ENCODE measurements at regions not wholly inside any gene's neighbourhood (a gene's known extent, or its start where the extent isn't known, plus 50 kb on each side); places are given as distances from the start of the nearest gene placed in this dataset.

DNA sequence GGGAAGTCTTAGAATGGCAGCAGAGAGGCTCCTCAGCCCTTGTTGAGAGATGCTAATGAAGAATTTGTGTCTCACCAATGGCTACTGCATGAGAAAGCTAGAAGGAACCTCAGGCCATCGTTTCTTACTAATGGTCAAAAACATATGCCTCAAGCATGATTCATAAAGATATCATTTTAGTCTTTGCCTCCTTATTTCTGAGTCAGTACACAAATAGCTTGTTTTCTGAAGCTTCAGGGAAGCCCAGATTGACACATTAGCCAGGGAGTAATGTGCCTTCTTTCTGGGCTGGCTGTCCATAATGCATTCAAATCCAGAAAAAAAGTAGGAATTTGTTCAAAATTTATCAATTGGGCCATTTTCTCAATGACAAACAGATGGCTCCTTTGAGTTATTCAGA is 169.4 kb upstream of the ZBED5 start:
- Histone ChIP-seq H3K79me1 (ENCODE audit: low read depth, low read length) (no peaks in the 10 kb centered on the region), H2BK120ac (replicated peaks; ENCODE audit: low read depth, low read length) (no peak overlapping the region), H3K27ac (ENCODE audit: low read depth, low read length) (no peak overlapping the region), H3K18ac (ENCODE audit: extremely low read depth, low read length) (no peak overlapping the region), H3K9ac (replicated peaks in 1 of 4; ENCODE audit: extremely low read depth in 1 of 4, low read depth in 3 of 4, low read length in 3 of 4) (no peak overlapping the region), H3K9me3 (ENCODE audit: insufficient read depth in 2 of 2, low read depth in 1 of 2, low read length in 1 of 2) (no peaks in the 10 kb centered on the region), H3K36me3 (ENCODE audit: control insufficient read depth in 2 of 4, insufficient read depth in 4 of 4, low read length in 3 of 4) (no peaks in the 10 kb centered on the region), H3K23ac (ENCODE audit: insufficient read length) (no peak overlapping the region), H2BK20ac (ENCODE audit: low read length) (no peak overlapping the region), H2AFZ (ENCODE audit: low read length) (no peak overlapping the region), H4K91ac (replicated peaks; ENCODE audit: insufficient read length, low read length) (no peak overlapping the region), H4K8ac (ENCODE audit: extremely low read depth, insufficient read depth, low read length) (no peak overlapping the region), H3K23me2 (ENCODE audit: low read depth, low read length) (no peaks in the 10 kb centered on the region; the same call in 1 of the 2 replicates), H2BK15ac (ENCODE audit: low read length) (no peak overlapping the region), H3K14ac (ENCODE audit: insufficient read length) (no peak overlapping the region), H3K79me2 (ENCODE audit: control insufficient read depth in 1 of 2, insufficient read depth in 2 of 2, low read length in 2 of 2) (no peaks in the 10 kb centered on the region), H3K4me1 (replicated peaks in 1 of 4; ENCODE audit: control insufficient read depth in 3 of 4, insufficient read depth in 4 of 4, low read length in 3 of 4) (no peaks in the 10 kb centered on the region), H3K4me2 (ENCODE audit: insufficient read depth in 1 of 2, low read depth in 2 of 2, low read length in 2 of 2) (no peak overlapping the region), H2AK5ac (ENCODE audit: low read depth, low read length) (no peak overlapping the region), H2BK5ac (ENCODE audit: low read depth, low read length) (no peak overlapping the region), H4K20me1 (replicated peaks in 1 of 2; ENCODE audit: control insufficient read depth in 1 of 2, insufficient read depth in 2 of 2, low read length in 2 of 2) (no peaks in the 10 kb centered on the region), H3K56ac (replicated peaks; ENCODE audit: insufficient read length, low read depth, low read length) (no peak overlapping the region), H3K4me3 (ENCODE audit: extremely low read depth in 1 of 4, insufficient read depth in 2 of 4, low read depth in 3 of 4, low read length in 4 of 4) (no peak overlapping the region), H3K27me3 (replicated peaks in 1 of 4; ENCODE audit: control insufficient read depth in 3 of 4, extremely low read depth in 1 of 4, insufficient read depth in 3 of 4, low read length in 3 of 4) (no peaks in the 10 kb centered on the region), H2BK12ac (ENCODE audit: low read depth, low read length) (no peak overlapping the region), H3K4ac (replicated peaks; ENCODE audit: insufficient read length, low read depth, low read length) (no peak overlapping the region), H4K5ac (ENCODE audit: insufficient read length, low read depth, low read length) (no peak overlapping the region)
- ChIA-PET CTCF (ENCODE audit: partially characterized antibody) (interaction anchor here (1.0 to 4.3 kb wide), 30 partner anchors 8 to 760 kb away, joined by 3 to 46 read pairs (median 6); no protein-coding TSS in a partner anchor), POLR2A (ENCODE audit: partially characterized antibody) (no interaction called here)
- DNase-seq (ENCODE audit: low read depth in 1 of 2, low spot score in 2 of 2) (no peak), FAIRE-seq (no peak)
- TF ChIP-seq CHD1 (IDR thresholded peaks at IDR 0.05; ENCODE audit: low read depth, low read length): no peak
- TF ChIP-seq SAP30 (IDR thresholded peaks at IDR 0.05; ENCODE audit: insufficient read depth, insufficient replicate concordance, low read length): no peak
- no peak for TF ChIP-seq BRCA1 (IDR thresholded peaks at IDR 0.05; ENCODE audit: low read depth, low read length)
- TF ChIP-seq RAD21 (IDR thresholded peaks at IDR 0.05 in 1 of 2, conservative IDR thresholded peaks at IDR 0.05 in 1 of 2; ENCODE audit: low read depth in 2 of 2, low read length in 2 of 2): no peak
- 91% methylated on average over 1 of the region's 1 CpG; no CpG with 5 or more reads in 1 of the 2 experiments for WGBS, 2 experiments (ENCODE audit: extremely low coverage in 1 of 2, insufficient coverage in 1 of 2, insufficient read length in 1 of 2, insufficient replicate concordance in 2 of 2, low coverage in 1 of 2, low lambda C conversion rate in 2 of 2, missing lambda C conversion rate in 1 of 2)

All from H1 (cell line).